NCI-H446 (cell line): ENCODE measurements at regions not wholly inside any gene's neighbourhood (a gene's known extent, or its start where the extent isn't known, plus 50 kb on each side); places are given as distances from the start of the nearest gene placed in this dataset.

ENCODE experiments used
- DNase-seq, 2 experiments: peaks; one replicate each; lab custom pipeline; 2025; lab: John Stamatoyannopoulos, UW

DNA sequence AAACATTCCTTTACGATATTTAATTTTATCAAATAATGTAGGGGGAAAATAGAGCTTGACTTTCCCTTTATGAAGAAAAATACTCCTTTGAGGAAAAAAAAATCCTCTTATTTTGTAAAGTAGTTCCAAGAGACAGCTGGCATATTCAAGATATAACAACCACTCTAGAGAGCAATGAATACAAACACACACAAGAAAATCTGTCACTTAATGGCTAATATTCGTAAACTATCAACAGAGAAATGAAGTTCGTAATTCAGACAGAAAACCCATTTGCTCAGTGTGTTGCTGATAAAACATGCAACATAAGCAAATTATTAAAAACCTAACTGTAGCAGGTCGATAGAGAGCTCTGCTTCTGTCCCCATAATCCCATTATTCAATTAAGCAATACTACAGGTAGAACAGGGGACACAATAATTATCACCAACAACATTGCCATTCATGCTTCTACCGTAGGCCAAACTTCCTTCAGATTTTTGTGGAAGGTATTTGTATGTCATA is 714.4 kb upstream of the MARCKS start:
- peak in 1 of 2 experiments; percentile 2 for DNase-seq

DNA sequence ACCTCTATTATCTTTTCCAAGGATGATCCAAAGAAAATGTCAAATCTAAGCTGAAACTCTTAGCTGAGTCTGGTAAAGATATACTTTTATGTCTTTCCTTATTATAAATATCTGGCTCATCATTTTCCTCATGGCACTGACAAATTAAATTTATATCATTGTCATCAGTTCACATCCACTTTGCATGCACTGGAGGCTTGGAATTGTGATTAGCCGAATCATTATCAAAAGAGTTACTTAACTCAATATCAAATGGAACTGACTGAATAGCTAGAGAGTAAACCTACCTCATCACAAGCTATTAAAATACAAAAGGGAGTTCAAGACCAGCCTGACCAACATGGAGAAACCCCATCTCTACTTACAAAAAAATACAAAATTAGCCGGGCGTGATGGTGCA is 713.9 kb upstream of the MARCKS start:
- DNase-seq: no peak

DNA sequence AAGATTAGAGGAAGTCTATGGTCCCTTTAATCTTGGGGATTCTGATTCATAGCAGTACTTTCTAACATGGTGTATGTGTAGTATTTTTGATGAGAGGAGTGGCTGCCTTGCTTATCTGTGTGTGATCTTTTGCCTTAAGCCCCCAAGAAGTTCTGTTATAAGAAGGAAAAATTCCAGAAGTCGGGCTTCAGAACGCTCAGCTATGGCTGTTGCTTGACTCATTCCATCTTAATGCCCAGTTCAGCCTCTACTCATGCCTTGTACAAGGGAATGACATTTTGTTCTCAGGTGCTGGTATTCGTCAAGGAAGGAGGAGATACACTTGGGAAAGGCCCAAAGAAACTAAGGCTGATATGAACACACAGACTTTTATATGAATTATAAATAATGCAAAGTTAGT is 713.0 kb upstream of the MARCKS start:
- DNase-seq: no peak

DNA sequence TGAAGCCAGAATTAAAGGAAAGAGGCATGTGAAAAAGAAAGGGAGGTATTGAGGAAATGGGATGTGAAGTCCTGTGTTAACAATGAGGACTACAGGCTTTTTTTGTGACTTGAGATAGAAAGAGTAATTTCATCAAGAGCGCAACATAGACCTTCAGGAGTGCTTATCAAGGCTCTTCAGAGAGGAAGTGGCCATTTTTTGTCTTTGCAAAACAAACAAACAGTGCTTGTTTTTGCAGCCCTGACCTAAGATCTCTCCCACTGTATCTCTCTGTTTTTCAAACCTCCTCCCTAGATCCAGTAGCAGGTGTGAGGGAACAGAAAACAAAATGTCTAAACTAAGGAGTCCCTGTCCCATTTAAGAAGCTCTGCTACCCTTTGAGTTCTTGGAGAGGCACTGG is 710.3 kb upstream of the MARCKS start:
- no peak for DNase-seq

DNA sequence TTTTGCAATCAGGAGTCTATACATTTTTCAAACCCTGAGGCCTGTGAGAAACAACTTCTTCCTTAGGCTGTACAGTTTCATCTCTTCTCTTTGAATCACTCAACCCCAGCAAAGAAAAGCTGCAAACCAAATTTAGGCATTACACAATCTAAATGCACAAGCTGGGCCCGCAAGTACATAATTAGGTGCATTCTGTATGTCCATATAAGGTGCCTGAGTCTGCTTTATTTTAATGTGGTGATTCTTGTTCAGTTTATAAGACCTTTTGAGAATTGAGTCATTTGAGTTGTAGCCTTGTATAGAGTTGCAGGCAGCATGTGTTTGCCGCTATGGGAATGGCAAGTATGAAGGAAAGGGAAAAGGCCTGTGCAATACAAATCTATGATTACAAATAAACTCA is 709.6 kb upstream of the MARCKS start:
- no peak for DNase-seq

DNA sequence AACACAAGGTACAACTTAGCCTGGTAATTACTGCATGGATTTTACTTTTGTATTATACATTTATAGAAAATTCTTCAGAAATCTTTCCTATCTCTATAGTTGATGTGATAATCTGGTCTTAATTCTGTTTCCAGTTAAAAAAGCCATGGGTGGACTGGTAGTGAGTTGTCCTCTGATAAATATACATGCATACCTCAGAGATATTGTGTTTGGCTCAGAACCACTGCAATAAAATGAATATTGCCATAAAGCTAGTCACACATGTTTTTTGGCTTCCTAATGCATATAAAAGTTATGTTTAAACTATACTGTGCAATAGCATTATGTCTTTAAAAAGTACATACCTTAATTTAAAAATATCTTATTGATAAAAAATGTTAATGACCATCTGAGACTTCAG is 708.6 kb upstream of the MARCKS start:
- DNase-seq: no peak

DNA sequence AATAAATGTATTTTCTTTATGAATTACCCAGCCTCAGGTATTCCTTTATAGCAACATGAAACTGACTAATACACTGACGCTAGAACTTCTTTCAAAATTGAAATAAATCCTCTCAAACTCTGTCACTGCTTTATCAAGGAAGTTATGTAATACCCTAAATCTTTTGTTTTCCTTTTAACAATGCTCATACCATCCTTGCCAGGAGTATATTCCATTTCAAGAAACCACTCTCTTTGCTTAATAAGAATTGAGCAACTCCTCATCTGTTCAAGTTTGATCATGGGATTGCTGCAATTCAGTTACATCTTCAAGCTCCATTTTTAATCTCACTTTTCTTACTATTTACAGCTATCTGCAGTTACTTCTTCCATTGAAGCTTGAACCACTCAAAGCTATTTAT is 707.6 kb upstream of the MARCKS start:
- no peak for DNase-seq

DNA sequence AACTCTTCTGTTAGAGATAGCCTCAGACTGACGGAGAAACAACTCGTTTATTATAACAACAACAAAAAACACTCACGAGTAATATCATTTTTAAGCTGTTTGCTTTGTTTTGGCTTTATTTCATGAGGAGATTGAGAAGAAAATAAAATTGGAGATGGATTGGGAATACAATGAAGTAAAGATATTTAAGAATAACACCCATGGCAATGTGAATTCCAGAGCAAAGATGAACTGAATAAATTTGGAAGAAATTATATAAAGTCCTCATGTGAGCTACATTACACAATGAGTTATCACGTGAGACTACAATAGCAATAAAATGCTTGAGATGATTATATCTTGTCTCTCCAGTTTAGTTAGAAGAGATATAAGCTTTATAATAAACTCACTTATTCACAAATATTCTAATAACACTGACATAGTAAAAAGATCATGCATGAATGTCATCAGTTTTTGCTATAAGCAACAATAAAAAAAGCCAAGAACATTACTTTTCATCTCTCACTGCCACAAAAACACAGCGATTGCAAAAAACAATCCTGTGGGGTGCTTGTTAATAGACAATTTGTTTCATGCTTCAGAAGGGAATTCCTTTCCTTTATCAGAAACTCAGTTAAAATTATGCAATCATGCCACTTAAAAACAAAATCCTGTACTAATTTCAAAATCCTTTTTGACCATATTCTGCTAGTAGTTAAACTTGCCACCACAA is 696.7 kb upstream of the MARCKS start:
- DNase-seq: no peak

DNA sequence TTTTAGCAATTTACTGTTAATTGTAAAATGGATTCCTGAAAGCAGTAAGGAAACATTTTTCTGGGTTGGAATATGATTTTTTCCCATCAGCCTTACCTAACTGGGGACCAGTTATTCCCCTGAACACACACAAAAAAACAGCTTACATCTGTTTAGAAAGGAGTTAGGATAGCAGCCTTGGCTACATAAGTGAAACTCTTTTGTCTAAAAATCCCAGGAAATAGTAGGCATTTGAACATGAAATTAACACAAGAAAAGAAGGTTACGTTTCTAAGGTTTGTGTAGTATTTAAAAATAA is 696.2 kb upstream of the MARCKS start:
- DNase-seq: no peak

DNA sequence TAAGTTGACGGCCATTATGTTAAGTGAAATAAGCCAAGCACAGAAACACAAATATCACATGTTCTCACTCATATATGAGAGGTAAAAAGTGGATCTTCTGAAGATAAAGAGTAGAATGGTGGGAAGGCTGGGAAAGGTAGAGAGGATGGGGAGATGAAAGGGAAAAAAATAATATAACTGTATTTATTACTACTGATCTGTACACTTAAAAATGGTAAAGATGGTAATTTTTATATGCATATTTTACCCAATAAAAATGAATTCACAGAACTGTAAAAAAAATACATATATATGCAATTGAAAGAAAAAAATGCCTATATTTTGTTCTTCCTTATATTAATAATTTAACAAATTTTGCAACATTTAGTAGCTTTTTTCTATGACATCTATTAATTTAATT is 694.4 kb upstream of the MARCKS start:
- DNase-seq: no peak

DNA sequence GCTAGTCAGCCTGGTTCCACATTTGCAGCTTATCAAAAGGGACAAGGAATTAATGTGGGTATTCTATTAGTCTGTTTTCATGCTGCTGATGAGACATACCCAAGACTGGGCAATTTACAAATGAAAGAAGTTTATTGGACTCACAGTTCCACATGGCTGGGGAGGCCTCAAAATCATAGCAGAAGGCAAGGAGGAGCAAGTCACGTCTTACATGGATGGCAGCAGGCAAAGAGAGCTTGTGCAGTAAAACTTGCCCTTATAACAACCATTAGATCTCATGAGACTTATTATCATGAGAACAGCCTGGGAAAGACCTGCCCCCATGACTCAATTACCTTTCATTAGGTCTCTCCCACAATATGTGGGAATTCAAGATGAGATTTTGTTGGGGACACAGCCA is 689.1 kb upstream of the MARCKS start:
- DNase-seq: no peak

DNA sequence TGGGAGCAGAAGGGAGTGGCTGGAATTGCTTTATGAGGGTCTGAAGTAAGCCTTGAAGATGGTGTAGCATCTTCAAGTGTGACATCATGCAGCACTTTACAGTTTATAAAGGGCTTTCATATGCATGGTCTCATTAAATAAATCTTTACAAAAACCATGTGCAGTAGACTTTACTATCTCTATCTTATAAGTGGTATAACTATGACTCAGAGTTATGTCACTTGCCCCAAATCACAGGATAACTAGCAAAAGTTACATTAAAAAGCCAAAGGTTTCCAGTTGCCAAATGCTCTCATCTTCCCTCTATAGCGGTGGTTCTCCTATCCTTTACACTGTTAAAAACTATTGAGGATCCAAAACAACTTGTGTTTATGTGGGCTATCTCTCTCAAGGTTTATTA is 687.7 kb upstream of the MARCKS start:
- no peak for DNase-seq

DNA sequence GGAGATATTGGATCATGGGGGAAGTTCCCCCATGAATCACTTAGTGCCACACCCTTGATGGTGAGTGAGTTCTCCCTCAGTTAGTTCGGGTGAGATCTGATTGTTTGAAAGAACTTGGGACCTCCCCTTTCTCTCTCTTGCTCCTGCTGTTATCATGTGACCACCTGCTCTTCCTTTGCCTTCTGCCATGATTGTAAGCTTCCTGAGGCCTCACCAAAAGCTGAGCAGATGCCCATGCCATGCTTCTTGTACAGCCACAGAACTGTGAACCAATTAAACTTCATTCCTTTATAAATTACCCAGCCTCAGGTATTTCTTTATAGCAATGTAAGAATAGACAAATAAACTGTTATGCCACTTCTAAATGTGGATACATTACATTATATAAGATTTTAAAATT is 686.7 kb upstream of the MARCKS start:
- DNase-seq: no peak

DNA sequence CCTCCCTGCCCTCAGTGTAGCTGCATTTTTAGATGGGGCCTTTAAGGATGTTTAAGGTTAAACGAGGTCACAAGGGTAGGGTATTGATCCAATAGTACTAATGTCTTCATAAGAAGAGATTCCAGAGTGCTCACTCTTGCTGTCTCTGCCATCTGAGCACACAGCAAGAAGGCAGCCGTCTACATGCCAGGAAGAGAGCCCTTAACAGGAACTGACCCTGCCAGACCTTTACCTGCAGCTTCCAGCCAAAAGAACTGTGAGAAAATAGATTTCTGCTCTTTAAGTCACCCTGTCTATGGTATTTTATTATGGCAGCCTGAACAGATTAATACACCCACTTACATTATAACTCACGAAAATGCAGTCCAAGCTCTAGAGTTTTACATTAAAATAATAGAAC is 685.3 kb upstream of the MARCKS start:
- peak in 1 of 2 experiments; percentile 40 for DNase-seq

DNA sequence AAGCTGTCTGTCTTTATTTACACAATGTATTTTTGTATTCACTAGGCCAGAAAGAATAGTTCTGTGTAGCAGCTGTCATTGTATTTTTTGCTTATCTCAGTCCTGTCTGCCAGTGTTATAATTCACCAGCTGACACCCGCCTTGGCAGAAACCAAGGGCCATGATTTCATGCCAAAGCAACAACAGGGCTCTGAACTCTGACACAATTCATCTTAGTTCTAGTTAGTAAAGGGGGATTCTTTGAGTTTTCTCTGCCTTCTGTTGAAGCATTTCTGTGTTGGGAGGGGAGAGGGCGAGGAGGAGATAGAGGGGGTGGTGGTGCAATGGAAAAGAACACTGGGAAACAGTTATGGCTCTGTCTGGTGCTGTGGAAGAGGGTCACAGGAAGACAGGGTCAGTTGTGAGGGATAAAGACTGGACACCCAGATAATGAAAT is 684.6 kb upstream of the MARCKS start:
- DNase-seq: peak; percentile 64 to 92

DNA sequence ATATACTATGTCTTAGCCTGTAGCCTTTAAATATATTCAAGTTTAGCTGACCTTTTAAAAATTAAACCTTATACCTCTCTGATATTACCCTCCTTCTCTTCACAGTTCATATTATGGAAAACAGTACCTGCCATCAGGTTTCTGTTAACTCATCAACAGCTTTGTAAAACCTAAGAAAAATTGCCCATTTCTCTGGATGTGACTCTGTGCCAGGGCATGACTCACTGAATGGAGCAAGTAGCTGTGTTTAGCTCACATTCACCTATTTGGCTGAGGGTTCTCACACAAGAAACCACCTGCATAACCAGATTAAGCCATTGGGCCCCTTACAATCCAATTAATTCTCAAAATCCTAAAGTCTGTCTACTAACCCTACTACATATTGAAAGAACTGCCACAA is 678.8 kb upstream of the MARCKS start:
- DNase-seq: peak in 1 of 2 experiments; percentile 25

DNA sequence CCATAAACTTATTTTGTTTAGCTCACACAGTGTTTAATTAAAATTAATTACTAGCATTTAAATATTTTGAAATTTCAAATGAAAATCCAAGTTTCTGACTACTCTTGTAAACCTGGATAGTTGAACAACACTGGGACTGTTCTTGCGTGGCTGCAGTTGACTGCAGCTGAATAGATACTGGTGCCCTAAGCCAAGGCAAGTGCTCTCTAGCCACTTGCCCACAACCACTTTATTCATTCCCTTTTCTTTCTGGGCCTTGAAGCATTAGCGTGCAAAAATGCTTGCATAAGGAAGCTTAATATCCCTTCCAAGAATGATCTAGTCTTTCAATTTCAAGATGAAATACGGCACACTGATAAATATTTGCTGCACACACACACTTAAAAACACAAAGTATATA is 676.0 kb upstream of the MARCKS start:
- no peak for DNase-seq

DNA sequence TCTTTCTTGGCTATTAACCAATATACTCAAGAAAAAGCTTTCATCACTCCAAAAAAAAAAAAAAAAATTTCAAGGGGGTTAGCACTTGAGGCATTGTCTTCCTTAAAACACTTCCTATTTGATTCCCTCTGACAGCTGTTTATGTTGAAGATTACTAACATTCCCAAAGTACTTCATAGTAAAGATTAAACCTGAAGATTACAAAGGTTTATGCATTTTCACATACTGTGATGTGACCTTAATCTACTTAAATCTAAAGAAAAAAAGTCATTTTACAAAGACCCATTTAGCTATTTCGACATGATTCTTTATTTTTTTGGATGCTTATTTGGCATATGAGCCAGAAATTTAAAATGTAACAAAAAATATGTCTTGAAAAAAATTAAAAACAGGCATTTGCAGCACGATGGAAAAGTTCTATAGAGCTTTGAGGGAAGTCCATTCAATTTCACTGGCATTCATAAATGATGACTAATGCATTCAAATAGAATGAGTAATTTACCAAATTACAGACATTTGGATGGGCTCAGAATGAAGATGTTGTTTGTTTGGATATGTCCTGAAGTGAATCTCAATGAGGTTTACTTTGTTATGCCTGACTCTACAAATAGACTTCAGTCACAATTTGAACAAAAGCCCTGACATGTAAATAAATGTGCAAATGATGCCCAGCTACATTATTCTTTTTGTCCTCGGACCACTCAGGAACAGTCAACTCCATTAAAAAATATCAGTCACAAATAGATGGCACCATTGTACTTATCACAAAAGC is 674.6 kb upstream of the MARCKS start:
- DNase-seq: peak; percentile 43 to 58

DNA sequence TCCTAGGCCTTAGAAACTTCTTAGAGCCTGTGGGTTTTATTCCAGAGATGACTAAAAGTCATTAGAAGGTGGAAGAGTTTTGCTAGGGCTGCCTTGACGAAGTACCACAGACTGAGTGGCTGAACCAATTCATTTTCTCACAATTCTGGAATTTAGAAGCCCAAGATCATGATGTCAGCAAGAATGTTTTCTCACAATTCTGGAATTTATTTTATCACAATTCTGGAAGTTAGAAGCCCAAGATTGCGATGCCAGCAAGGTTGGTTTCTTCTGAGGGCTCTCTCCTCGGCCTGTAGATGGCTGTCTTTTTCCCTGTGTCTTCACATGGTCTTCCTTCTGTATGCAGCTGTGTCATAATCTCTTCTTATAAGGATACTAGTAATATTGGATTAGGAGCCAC is 672.9 kb upstream of the MARCKS start:
- DNase-seq: peak in 1 of 2 experiments; percentile 39

DNA sequence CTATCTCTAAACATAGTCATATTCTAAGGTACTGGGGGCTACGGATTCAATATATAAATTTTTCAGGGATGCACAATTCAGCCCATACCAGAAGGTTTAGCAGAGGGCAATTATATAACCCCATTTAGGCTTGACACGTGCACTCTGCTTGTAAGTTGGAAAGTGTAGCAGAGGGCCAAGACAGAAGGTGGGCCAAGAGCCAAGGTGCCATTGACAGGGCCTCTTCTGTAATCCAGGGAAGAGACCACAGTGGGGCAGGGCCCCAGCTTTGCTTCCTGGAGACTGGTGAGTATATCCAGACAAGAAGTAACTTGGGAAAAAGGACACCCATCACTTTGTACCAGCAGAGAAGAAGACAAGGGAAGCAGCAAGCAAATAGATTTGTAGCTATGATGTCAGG is 672.4 kb upstream of the MARCKS start:
- DNase-seq: peak; percentile 16 to 79

DNA sequence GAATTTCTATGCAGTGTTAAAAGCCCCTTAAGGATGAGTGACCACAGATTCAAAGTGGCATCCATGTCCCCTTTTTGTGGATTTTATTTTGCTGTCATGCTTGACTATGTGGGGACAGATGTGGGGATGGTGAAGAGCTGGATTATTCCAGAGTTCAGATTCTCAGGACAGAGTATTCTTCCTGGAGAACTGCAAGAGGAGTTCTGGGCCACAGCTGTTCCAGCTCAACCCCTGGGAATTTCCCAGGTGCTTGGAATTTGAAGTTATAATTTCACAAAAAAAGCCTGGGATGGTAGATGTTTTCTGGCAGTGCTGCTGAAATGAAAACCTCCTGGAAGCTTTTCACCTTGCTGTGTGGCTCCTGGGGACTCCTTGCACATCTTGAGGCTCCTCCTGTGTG is 671.8 kb upstream of the MARCKS start:
- DNase-seq: no peak

DNA sequence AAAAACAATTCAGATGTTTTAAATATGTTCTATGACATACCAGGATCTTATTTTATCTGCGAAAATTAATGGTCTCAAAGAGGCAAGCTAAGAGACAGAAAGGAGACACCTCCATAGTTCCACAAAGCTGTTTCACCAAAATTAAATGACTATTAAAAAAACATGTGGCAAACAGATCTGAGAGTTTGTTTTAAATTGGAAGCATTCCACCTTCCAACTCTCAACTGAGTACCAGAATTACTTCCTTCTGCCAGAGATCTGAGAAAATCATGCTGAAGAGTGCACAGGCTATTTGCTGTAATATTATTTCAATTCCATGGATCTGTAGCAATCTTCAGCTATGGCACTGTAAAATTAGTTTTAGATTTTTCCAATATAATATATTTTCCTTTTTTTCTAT is 669.5 kb upstream of the MARCKS start:
- DNase-seq: no peak

DNA sequence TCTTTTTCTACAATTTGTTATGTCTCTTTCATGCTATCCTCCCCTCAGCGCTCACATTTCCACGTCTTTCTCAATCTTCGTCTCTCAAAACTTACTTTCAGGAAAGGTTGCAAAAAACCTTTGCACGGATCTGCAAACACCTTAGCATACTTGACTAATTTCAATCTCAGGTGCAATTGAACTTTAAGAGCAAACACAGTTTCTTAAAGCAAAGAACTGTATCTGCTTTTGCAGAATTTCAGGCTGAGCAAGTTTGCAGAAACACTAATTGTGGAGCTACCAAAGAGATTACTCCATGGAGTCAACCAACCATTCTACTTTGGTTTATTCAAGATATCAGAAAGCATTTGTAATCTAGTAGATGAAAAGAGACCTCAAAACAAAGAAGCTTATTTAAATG is 668.2 kb upstream of the MARCKS start:
- no peak for DNase-seq

DNA sequence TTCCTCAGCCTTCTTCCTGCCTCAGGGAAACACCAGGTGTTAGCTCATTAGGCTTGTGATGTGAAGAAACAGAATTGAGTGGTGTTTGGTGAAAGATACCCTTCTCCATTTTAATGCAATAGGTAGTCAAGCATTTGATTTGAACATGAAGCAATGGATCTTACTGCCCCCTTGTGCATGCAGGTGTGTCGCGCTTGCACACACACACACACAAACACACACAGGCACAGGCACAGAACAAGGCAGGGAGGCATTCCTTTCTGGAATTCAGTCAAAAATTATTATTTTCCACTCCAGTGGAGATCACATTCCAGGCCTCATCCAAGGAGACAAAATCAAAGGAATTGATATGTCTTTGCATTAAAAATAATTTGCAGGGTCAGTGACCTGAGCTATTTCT is 667.0 kb upstream of the MARCKS start:
- no peak for DNase-seq
